RWPE2 (cell line): ENCODE measurements at regions not wholly inside any gene's neighbourhood (a gene's known extent, or its start where the extent isn't known, plus 50 kb on each side); places are given as distances from the start of the nearest gene placed in this dataset.

Experiments used
- ATAC-seq: fragments of 200-7000 bp; cut with Tn5 transposase; 3 replicates; pipeline ENCODE4 v1.9.1; 2021; ENCODE audit warnings: low read depth
- DNase-seq: peaks from one replicate; pipeline ENCODE4 v3.0.0-alpha.2; 2020; ENCODE audit warnings: low spot score
- H3K27ac ChIP-seq: fragments of 450-650 bp; 2 replicates; pipeline ENCODE4 v1.5.1; 2017; ENCODE audit warnings: mild to moderate bottlenecking; ENCODE audit not compliant: poor library complexity, severe bottlenecking
- H3K27me3 ChIP-seq: fragments of 250-450 bp; sonication (Bioruptor Pico); 2 replicates; pipeline ENCODE4 v1.5.1; 2021; ENCODE audit warnings: mild to moderate bottlenecking, moderate library complexity; ENCODE audit not compliant: insufficient read depth, poor library complexity, severe bottlenecking
- H3K36me3 ChIP-seq: fragments of 250-450 bp; sonication (Bioruptor Pico); 2 replicates; pipeline ENCODE4 v1.5.1; 2020; ENCODE audit warnings: low read depth, mild to moderate bottlenecking, moderate library complexity
- H3K4me1 ChIP-seq: fragments of 250-450 bp; sonication (Bioruptor Pico); 2 replicates; pipeline ENCODE4 v1.5.1; 2021; ENCODE audit warnings: mild to moderate bottlenecking, moderate library complexity; ENCODE audit not compliant: insufficient read depth, poor library complexity, severe bottlenecking
- H3K4me3 ChIP-seq: fragments of 250-450 bp; sonication (Bioruptor Pico); 2 replicates; pipeline ENCODE4 v1.5.1; 2021; ENCODE audit warnings: mild to moderate bottlenecking, moderate library complexity; ENCODE audit not compliant: severe bottlenecking
- H3K9me3 ChIP-seq: fragments of 250-450 bp; sonication (Bioruptor Pico); 2 replicates; pipeline ENCODE4 v1.5.1; 2021; ENCODE audit warnings: mild to moderate bottlenecking, moderate library complexity; ENCODE audit not compliant: severe bottlenecking
- TF ChIP-seq, protein P1 (sequence below): fragments of 450-650 bp; IDR thresholded peaks from one replicate; pipeline ENCODE4 v1.5.1; 2017; ENCODE audit warnings: mild to moderate bottlenecking, moderate library complexity; ENCODE audit not compliant: poor library complexity, severe bottlenecking

DNA sequence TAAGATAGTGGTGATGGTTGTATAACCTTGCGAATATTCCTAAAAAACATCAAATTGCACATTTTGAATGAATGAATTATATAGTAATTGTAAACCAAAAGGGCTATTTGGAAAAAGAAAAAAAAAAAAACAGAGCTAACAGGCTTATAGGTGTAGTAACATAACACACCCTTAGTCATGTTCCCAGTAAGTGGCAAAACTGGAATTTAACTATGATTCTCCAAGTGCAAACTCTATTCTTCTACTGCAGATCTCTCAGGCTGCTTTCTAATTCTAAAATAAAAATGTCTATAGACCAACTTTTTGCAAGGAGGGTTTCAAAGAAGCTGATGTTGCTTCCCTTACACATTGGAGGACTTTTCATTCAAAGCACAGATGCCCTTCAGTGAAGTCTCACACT is 293.2 kb upstream of the MON1B start:
- DNase-seq: no peak
- Histone ChIP-seq H3K36me3 (no peaks in the 10 kb centered on the region), H3K4me3 (no peak overlapping the region), H3K27me3 (peaks cover 3% of the 10 kb centered on the region), H3K27ac (no peak overlapping the region), H3K9me3 (no peaks in the 10 kb centered on the region), H3K4me1 (no peaks in the 10 kb centered on the region)
- peak; percentile 63; the same call in 2 of the 3 replicates for ATAC-seq
- TF ChIP-seq, protein P1, sequence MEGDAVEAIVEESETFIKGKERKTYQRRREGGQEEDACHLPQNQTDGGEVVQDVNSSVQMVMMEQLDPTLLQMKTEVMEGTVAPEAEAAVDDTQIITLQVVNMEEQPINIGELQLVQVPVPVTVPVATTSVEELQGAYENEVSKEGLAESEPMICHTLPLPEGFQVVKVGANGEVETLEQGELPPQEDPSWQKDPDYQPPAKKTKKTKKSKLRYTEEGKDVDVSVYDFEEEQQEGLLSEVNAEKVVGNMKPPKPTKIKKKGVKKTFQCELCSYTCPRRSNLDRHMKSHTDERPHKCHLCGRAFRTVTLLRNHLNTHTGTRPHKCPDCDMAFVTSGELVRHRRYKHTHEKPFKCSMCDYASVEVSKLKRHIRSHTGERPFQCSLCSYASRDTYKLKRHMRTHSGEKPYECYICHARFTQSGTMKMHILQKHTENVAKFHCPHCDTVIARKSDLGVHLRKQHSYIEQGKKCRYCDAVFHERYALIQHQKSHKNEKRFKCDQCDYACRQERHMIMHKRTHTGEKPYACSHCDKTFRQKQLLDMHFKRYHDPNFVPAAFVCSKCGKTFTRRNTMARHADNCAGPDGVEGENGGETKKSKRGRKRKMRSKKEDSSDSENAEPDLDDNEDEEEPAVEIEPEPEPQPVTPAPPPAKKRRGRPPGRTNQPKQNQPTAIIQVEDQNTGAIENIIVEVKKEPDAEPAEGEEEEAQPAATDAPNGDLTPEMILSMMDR: no peak

DNA sequence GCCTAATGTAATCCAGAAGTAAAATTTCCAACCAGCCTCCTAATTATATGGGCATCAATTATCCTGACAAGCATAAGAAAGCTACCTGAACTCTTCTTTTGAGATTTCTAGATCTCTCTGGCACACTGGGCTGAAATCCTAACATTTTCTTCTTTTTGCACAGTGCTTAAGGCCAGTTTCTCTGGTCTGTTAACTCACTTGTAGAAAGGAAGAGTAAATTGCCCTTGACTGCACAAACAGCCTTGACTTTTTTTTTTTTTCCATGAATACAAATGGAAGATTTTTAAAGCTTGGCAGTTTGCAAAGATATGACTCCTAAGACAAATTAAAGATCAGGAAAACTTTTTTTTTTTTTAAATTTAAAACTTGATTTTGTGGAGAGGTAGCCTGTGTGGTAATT is 291.2 kb upstream of the MON1B start:
- TF ChIP-seq, protein P1: no peak
- H3K9me3 ChIP-seq: no peaks in the 10 kb centered on the region
- H3K27ac ChIP-seq: no peak overlapping the region
- ATAC-seq: no peak
- no peaks in the 10 kb centered on the region for H3K36me3 ChIP-seq
- peaks cover 3% of the 10 kb centered on the region for H3K27me3 ChIP-seq
- no peak overlapping the region for H3K4me3 ChIP-seq
- H3K4me1 ChIP-seq: no peaks in the 10 kb centered on the region
- DNase-seq: no peak

DNA sequence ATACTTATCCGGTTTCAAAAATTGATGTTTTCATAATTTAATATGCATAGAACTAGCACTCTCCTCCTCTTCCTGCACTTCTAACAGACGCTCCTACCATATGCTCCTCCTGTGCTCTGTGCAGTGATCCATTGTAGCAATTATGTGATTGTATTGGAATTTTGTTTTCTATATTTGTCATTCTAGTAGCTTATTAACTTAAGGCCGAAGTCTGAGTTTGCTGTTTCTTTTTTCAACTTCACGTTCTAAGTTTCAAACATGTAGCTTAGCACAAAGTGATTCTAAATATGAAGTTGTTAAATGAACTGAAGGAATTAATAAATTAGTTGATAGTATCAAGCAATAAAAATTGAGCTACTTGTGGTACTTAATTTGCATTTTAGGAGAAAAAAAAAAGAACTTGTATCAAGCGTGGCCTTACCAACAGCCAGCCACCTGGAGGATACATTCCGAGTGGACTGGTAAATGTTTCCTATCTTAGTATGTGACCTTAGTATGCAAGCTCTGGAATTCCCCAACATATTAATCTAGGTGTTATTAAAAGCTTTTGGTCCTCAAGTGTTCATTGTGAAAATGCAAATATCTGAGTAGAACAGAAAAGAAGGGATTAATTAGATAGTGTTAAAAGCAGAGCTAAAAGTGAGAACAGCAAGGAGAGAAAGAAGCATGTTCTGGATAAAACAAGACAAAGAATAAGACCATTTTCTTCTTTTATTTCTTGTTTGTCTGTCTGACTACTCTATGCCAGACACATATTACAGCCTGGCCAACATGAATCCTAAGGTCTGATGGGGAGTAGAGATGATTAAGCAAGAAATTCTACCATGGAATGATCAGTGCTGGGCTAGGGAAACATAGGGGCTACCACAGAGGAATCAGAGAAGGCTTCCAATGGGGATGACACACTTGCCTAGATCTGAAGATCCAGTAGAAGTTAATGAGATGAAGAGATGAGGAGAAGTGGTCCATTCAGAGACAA is 290.4 kb upstream of the MON1B start:
- no peak overlapping the region for H3K4me3 ChIP-seq
- no peak overlapping the region for H3K27ac ChIP-seq
- DNase-seq (no peak), ATAC-seq (no peak)
- TF ChIP-seq, protein P1: no peak
- H3K36me3 ChIP-seq: no peaks in the 10 kb centered on the region
- no peaks in the 10 kb centered on the region for H3K4me1 ChIP-seq
- no peaks in the 10 kb centered on the region for H3K9me3 ChIP-seq
- peaks cover 3% of the 10 kb centered on the region for H3K27me3 ChIP-seq

DNA sequence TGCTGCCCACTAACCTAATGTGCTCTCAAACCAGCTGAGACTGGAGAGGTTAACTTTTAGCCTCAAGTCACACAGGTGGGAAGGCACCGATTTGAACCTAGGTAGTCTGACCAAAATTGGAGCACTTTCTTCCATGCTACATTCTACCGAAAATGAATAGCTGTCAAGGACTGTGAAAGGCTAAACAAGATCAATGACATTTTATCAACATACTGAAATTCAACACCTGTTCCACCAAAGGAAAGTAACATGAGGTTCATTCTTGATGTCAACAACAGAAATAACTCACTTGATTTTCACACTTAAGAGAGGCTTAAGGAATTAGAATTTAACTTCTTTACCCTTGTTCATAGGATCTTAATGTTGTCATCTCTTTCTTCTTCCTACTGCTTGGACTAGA is 284.4 kb upstream of the MON1B start:
- ATAC-seq: no peak
- no peaks in the 10 kb centered on the region for H3K36me3 ChIP-seq
- no peak overlapping the region for H3K4me3 ChIP-seq
- no peak overlapping the region for H3K27ac ChIP-seq
- TF ChIP-seq, protein P1: no peak
- no peaks in the 10 kb centered on the region for H3K9me3 ChIP-seq
- H3K4me1 ChIP-seq: no peaks in the 10 kb centered on the region
- H3K27me3 ChIP-seq: no peaks in the 10 kb centered on the region
- no peak for DNase-seq

DNA sequence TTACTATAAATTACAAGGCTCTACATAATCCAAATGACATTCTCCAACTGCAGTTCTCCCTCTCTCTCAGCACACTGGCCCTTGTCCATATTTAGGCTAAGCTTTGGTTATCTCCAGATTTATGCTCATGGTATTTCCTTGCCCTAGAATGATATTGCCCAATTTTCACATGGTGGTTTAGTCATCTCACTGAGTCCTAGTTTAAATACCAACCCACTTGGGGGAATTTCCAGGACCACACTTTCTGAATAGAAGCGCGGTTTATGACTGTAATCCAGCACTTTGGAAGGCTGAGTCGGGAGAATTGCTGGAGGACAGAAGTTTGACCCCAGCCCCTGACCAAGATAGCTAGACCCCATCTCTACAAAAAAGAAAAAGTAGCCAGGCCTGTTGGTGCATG is 280.1 kb upstream of the MON1B start:
- Histone ChIP-seq H3K9me3 (no peaks in the 10 kb centered on the region), H3K27me3 (no peaks in the 10 kb centered on the region), H3K4me1 (no peaks in the 10 kb centered on the region), H3K4me3 (no peak overlapping the region), H3K27ac (no peak overlapping the region), H3K36me3 (no peaks in the 10 kb centered on the region)
- TF ChIP-seq, protein P1: no peak
- DNase-seq (no peak), ATAC-seq (peak; percentile 68)
